CD14-positive monocyte (primary cell): ENCODE measurements at regions not wholly inside any gene's neighbourhood (a gene's known extent, or its start where the extent isn't known, plus 50 kb on each side); places are given as distances from the start of the nearest gene placed in this dataset.

Source experiments
- DNase-seq, 3 donors: peaks; one replicate each; pipeline ENCODE4 v3.0.0-alpha.2; 2011 to 2022
- H2AFZ ChIP-seq: 2 replicates; pipeline ENCODE4 v1.6.0; 2012; ENCODE audit warnings: mild to moderate bottlenecking, low read depth, low read length, inconsistent platforms; ENCODE audit not compliant: insufficient read depth, poor library complexity, severe bottlenecking
- H3K27ac ChIP-seq, 2 donors: 1 replicate in 1 of 2; 2 replicates in 1 of 2; pipeline ENCODE4 v1.5.1; 2012 to 2013; ENCODE audit warnings: low read length in 2 of 2, control low read depth in 1 of 2, inconsistent platforms in 1 of 2, low read depth in 1 of 2, mild to moderate bottlenecking in 1 of 2
- H3K27me3 ChIP-seq, 2 donors: one replicate each; pipeline versions ENCODE4 v1.6.0 to v1.6.1; 2011 to 2013; ENCODE audit warnings: low read length in 2 of 2; ENCODE audit not compliant: control insufficient read depth in 2 of 2, insufficient read depth in 2 of 2
- H3K36me3 ChIP-seq, 2 donors: replicated peaks in 1 of 2; 1 replicate in 1 of 2; 2 replicates in 1 of 2; pipeline versions ENCODE4 v1.5.1 to v1.6.1; 2012 to 2013; ENCODE audit warnings: low read length in 2 of 2, control low read depth in 1 of 2, inconsistent platforms in 1 of 2, mild to moderate bottlenecking in 1 of 2; ENCODE audit not compliant: insufficient read depth in 2 of 2, control insufficient read depth in 1 of 2
- H3K4me1 ChIP-seq, 2 donors: 1 replicate in 1 of 2; 2 replicates in 1 of 2; pipeline versions ENCODE4 v1.5.1 to v1.6.1; 2012 to 2013; ENCODE audit warnings: low read length in 2 of 2, control low read depth in 1 of 2, inconsistent platforms in 1 of 2, mild to moderate bottlenecking in 1 of 2, moderate library complexity in 1 of 2; ENCODE audit not compliant: insufficient read depth in 2 of 2, control insufficient read depth in 1 of 2
- H3K4me2 ChIP-seq: replicated peaks from 2 replicates; pipeline ENCODE3; 2012; ENCODE audit warnings: low read length, moderate library complexity, mild to moderate bottlenecking; ENCODE audit not compliant: poor library complexity, severe bottlenecking; ENCODE audit errors: extremely low read depth
- H3K4me3 ChIP-seq, 3 experiments: fragments of 200-600 bp in 1 of 3; sonication (generic) in 1 of 3; replicated peaks in 1 of 3; 1 replicate in 2 of 3; 2 replicates in 1 of 3; pipeline ENCODE4 v1.5.1; 2011 to 2013; ENCODE audit warnings: low read length in 3 of 3, mild to moderate bottlenecking in 3 of 3, control low read depth in 2 of 3, low read depth in 2 of 3, inconsistent platforms in 1 of 3, moderate library complexity in 1 of 3
- H3K79me2 ChIP-seq: 2 replicates; pipeline ENCODE4 v1.6.0; 2012; ENCODE audit warnings: mild to moderate bottlenecking, control low read depth, inconsistent platforms, low read length, moderate library complexity; ENCODE audit not compliant: insufficient read depth
- H3K9ac ChIP-seq: 2 replicates; pipeline ENCODE4 v1.6.0; 2017; ENCODE audit warnings: low read length, mild to moderate bottlenecking; ENCODE audit not compliant: insufficient read depth, poor library complexity, severe bottlenecking
- H3K9me3 ChIP-seq, 2 donors: replicated peaks in 1 of 2; 1 replicate in 1 of 2; 2 replicates in 1 of 2; pipeline versions ENCODE4 v1.5.1 to v1.6.1; 2012 to 2013; ENCODE audit warnings: low read length in 2 of 2, control low read depth in 1 of 2; ENCODE audit not compliant: control insufficient read depth in 1 of 2, insufficient read depth in 1 of 2
- H4K20me1 ChIP-seq: 2 replicates; pipeline ENCODE4 v1.6.0; 2012; ENCODE audit warnings: mild to moderate bottlenecking, low read length, control low read depth, moderate library complexity; ENCODE audit not compliant: insufficient read depth
- H3K27ac Mint-ChIP-seq, 7 donors: one replicate each; pipeline ENCODE4 v1.8.0; 2020; ENCODE audit warnings: mild to moderate bottlenecking in 7 of 7, mixed read lengths in 7 of 7, moderate library complexity in 6 of 7, inconsistent platforms in 2 of 7
- H3K27me3 Mint-ChIP-seq, 3 donors: one replicate each; pipeline ENCODE4 v1.8.0; 2021 to 2022; ENCODE audit warnings: low read depth in 3 of 3, mild to moderate bottlenecking in 3 of 3, mixed read lengths in 3 of 3, moderate library complexity in 3 of 3, inconsistent platforms in 1 of 3
- H3K36me3 Mint-ChIP-seq, 2 donors: one replicate each; pipeline ENCODE4 v1.8.0; 2020; ENCODE audit warnings: mixed read lengths in 2 of 2, inconsistent platforms in 1 of 2, mild to moderate bottlenecking in 1 of 2
- H3K4me1 Mint-ChIP-seq: one replicate; pipeline ENCODE4 v1.8.0; 2020; ENCODE audit warnings: mild to moderate bottlenecking, mixed read lengths
- H3K4me3 Mint-ChIP-seq, 2 donors: one replicate each; pipeline ENCODE4 v1.8.0; 2020; ENCODE audit warnings: mild to moderate bottlenecking in 2 of 2, mixed read lengths in 2 of 2, moderate library complexity in 1 of 2
- H3K9me3 Mint-ChIP-seq, 7 donors: one replicate each; pipeline ENCODE4 v1.8.0; 2020 to 2022; ENCODE audit warnings: mixed read lengths in 7 of 7, mild to moderate bottlenecking in 6 of 7, moderate library complexity in 6 of 7, inconsistent platforms in 2 of 7
- whole genome bisulfite sequencing: methylation state at CpG from one replicate; pipeline ENCODE4 v1.1.5; 2013; ENCODE audit warnings: missing lambda C conversion rate; ENCODE audit not compliant: insufficient coverage; 5-methylcytosine and 5-hydroxymethylcytosine counted together
- intact Hi-C, 2 donors: fragments of 100-400 bp; cut with micrococcal nuclease; formaldehyde crosslinking; loops; one replicate each; pipeline versions ENCODE4 v1.15.0 to v1.15.1; 2023
- TF ChIP-seq, protein P1 (sequence below): fragments of 200-600 bp; IDR thresholded peaks from one replicate; pipeline ENCODE4 v1.8.0; 2022; ENCODE audit warnings: antibody characterized with exemption, mild to moderate bottlenecking

DNA sequence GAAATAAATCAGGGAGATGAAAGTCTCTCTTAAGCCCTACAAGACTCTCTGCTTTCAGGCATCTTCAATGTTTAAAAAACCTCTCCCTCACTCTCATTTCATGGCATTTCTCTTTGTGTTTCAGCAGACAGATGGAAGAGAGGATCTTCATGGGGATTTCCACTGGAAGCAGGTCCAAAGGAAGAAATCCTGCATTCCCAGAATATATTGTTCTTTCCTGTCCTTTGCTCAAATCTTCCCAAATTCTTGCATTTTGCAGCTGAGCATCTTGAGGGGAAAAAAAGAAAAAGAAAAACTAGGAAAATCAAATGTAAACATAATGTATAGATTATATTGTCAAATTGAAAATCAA is 382.2 kb downstream of the ENC1 start:
- Histone ChIP-seq H3K27me3 (no peaks in the 10 kb centered on the region), H3K9me3 (no peaks in the 10 kb centered on the region), H3K9ac (peak overlapping the region; percentile 22), H3K27ac (peak overlapping the region in 1 of 2 donors; percentile 78), H2AFZ (peak overlapping the region; percentile 63), H3K79me2 (no peaks in the 10 kb centered on the region), H3K4me2 (peak overlapping the region; percentile 70), H3K4me1 (peaks cover 45 to 51% of the 10 kb centered on the region in 2 donors), H3K4me3 (peak overlapping the region in 1 of 3 experiments; percentile 54), H3K36me3 (no peaks in the 10 kb centered on the region), H4K20me1 (no peaks in the 10 kb centered on the region)
- intact Hi-C loops, result no loop called here
- no peaks in the 10 kb centered on the region for H3K36me3 Mint-ChIP-seq
- TF ChIP-seq, protein P1, sequence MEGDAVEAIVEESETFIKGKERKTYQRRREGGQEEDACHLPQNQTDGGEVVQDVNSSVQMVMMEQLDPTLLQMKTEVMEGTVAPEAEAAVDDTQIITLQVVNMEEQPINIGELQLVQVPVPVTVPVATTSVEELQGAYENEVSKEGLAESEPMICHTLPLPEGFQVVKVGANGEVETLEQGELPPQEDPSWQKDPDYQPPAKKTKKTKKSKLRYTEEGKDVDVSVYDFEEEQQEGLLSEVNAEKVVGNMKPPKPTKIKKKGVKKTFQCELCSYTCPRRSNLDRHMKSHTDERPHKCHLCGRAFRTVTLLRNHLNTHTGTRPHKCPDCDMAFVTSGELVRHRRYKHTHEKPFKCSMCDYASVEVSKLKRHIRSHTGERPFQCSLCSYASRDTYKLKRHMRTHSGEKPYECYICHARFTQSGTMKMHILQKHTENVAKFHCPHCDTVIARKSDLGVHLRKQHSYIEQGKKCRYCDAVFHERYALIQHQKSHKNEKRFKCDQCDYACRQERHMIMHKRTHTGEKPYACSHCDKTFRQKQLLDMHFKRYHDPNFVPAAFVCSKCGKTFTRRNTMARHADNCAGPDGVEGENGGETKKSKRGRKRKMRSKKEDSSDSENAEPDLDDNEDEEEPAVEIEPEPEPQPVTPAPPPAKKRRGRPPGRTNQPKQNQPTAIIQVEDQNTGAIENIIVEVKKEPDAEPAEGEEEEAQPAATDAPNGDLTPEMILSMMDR, result no peak
- H3K27me3 Mint-ChIP-seq, result peaks cover 0 to 2% (median 2%) of the 10 kb centered on the region in 3 donors
- DNase-seq, result no peak
- H3K9me3 Mint-ChIP-seq, result no peaks in the 10 kb centered on the region
- H3K4me3 Mint-ChIP-seq, result no peak overlapping the region
- H3K4me1 Mint-ChIP-seq, result peaks cover 67% of the 10 kb centered on the region
- peak overlapping the region; percentile 81 to 95 (median 93) for H3K27ac Mint-ChIP-seq

DNA sequence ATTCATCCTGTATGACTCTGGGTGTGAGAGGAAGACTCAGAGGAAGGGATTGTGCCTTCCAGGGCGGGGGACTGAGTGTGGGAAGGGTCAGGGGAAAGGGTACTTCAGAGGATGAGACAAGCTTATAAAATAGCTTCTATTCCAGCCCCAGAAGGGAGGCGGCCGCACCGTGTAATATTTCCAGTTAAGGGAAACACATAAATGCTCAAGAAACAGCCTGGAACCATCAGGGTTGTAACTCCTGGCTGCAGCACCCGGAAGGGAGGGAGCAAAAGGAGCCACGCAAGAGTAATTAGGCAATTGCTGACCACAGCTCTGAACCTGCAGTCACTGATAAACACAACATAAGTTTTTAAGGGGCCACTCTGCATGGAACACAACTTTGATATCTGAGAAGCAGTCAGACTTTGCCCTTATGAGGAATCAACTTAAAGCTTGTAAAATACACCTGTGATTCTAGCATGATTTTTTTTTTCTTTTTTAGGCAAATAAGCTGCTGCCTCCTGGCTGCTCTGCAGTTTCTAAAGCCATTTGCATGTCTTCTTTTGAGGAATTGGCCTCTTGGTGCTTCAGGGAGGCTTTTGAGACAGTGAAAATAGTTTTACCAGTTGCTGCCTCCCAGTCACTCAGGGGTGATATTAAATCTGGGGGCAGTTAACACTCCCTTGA is 382.7 kb downstream of the ENC1 start:
- Histone ChIP-seq H3K27ac (peak overlapping the region; percentile 68 to 78), H3K4me3 (peak overlapping the region in 1 of 3 experiments; percentile 54), H3K9ac (peak overlapping the region; percentile 22), H3K9me3 (no peaks in the 10 kb centered on the region), H3K79me2 (no peaks in the 10 kb centered on the region), H4K20me1 (no peaks in the 10 kb centered on the region), H3K36me3 (no peaks in the 10 kb centered on the region), H3K27me3 (no peaks in the 10 kb centered on the region), H3K4me2 (peak overlapping the region; percentile 70), H3K4me1 (peaks cover 45 to 51% of the 10 kb centered on the region in 2 donors), H2AFZ (peak overlapping the region; percentile 63)
- peak overlapping the region; percentile 43 to 88 for H3K4me3 Mint-ChIP-seq
- H3K9me3 Mint-ChIP-seq, result no peaks in the 10 kb centered on the region
- peak overlapping the region; percentile 81 to 95 (median 93) for H3K27ac Mint-ChIP-seq
- no peaks in the 10 kb centered on the region for H3K36me3 Mint-ChIP-seq
- no CpG with 5 or more reads among the region's 6 CpGs for whole genome bisulfite sequencing
- H3K27me3 Mint-ChIP-seq, result peaks cover 0 to 2% (median under 1%) of the 10 kb centered on the region in 3 donors
- intact Hi-C loops, result no loop called here
- TF ChIP-seq, protein P1, result no peak
- DNase-seq, result peak; percentile 45 to 60 (median 46)
- H3K4me1 Mint-ChIP-seq, result peaks cover 64% of the 10 kb centered on the region
